AG10803 (cell line): ENCODE measurements at regions not wholly inside any gene's neighbourhood (a gene's known extent, or its start where the extent isn't known, plus 50 kb on each side); places are given as distances from the start of the nearest gene placed in this dataset.

ENCODE experiments used
- DNase-seq: peaks from one replicate; pipeline ENCODE4 v3.0.0; 2010; ENCODE audit warnings: low read depth
- H3K4me3 ChIP-seq: 2 replicates; pipeline ENCODE4 v1.5.1; 2011; ENCODE audit warnings: mild to moderate bottlenecking, low read length, control low read depth
- CTCF ChIP-seq: conservative IDR thresholded peaks from 2 replicates; pipeline ENCODE4 v1.5.1; 2011; ENCODE audit warnings: mild to moderate bottlenecking, low read length, control low read depth, inconsistent platforms

GRCh38 chr13:63902141-63902540 lies 2486.5 kb upstream of the PCDH20 start:
- no peak for DNase-seq
- no peak overlapping the region for H3K4me3 ChIP-seq
- no peak for TF ChIP-seq CTCF

GRCh38 chr13:63901630-63902029 lies 2486.0 kb upstream of the PCDH20 start:
- H3K4me3 ChIP-seq: no peak overlapping the region
- no peak for TF ChIP-seq CTCF
- DNase-seq: no peak

GRCh38 chr13:63900406-63900805 lies 2484.8 kb upstream of the PCDH20 start:
- no peak overlapping the region for H3K4me3 ChIP-seq
- DNase-seq: no peak
- no peak for TF ChIP-seq CTCF

- no peak overlapping the region for H3K4me3 ChIP-seq
- TF ChIP-seq CTCF: no peak
- DNase-seq: no peak
Measured at GRCh38 chr13:63896321-63896720, 2480.7 kb upstream of the PCDH20 start.

GRCh38 chr13:63882052-63882451 lies 2466.4 kb upstream of the PCDH20 start:
- no peak for DNase-seq
- no peak overlapping the region for H3K4me3 ChIP-seq
- no peak for TF ChIP-seq CTCF

GRCh38 chr13:63880705-63881104 lies 2465.1 kb upstream of the PCDH20 start:
- no peak overlapping the region for H3K4me3 ChIP-seq
- DNase-seq: no peak
- TF ChIP-seq CTCF: no peak

GRCh38 chr13:63873936-63874335 lies 2458.3 kb upstream of the PCDH20 start:
- DNase-seq: no peak
- TF ChIP-seq CTCF: no peak
- no peak overlapping the region for H3K4me3 ChIP-seq
